ENCODE measurements at regions not wholly inside any gene's neighbourhood (a gene's known extent, or its start where the extent isn't known, plus 50 kb on each side); places are given as distances from the start of the nearest gene placed in this dataset.

DNA sequence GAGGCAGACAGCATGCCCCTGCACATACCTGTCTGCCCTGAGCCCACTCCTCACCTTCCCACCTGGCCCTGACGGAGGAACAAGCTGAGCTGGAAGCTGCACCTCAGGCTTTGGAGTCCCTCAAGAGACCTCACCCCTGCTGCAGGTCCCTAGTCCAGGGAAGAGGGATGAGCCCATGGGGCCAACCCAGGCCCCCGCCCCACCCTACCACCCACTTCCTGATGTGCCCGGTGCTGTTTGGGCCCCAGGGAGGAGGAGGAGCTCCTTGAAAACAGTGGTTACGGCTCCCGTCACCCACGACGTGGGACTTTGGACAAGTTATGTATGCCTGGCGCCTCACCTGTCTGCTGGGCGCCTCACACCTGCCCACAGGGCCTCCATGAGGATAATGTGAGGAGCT lies 250.2 kb downstream of the NPHP4 start:
- TF ChIP-seq, protein P1, sequence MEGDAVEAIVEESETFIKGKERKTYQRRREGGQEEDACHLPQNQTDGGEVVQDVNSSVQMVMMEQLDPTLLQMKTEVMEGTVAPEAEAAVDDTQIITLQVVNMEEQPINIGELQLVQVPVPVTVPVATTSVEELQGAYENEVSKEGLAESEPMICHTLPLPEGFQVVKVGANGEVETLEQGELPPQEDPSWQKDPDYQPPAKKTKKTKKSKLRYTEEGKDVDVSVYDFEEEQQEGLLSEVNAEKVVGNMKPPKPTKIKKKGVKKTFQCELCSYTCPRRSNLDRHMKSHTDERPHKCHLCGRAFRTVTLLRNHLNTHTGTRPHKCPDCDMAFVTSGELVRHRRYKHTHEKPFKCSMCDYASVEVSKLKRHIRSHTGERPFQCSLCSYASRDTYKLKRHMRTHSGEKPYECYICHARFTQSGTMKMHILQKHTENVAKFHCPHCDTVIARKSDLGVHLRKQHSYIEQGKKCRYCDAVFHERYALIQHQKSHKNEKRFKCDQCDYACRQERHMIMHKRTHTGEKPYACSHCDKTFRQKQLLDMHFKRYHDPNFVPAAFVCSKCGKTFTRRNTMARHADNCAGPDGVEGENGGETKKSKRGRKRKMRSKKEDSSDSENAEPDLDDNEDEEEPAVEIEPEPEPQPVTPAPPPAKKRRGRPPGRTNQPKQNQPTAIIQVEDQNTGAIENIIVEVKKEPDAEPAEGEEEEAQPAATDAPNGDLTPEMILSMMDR (IDR thresholded peaks at IDR 0.05) = no peak
- TF ChIP-seq POLR2A (IDR thresholded peaks at IDR 0.05) = no peak
- intact Hi-C loops (cut with DNase I; ENCODE audit: low total_unique reads) = no loop called here
- no peak for DNase-seq (ENCODE audit: low spot score in 2 of 2)
- WGBS, 2 donors = 39 to 66% methylated on average over 8 to 9 of the region's 9 CpGs
- no peak overlapping the region for H3K4me3 ChIP-seq (ENCODE audit: low read depth, poor library complexity, severe bottlenecking)

DNA sequence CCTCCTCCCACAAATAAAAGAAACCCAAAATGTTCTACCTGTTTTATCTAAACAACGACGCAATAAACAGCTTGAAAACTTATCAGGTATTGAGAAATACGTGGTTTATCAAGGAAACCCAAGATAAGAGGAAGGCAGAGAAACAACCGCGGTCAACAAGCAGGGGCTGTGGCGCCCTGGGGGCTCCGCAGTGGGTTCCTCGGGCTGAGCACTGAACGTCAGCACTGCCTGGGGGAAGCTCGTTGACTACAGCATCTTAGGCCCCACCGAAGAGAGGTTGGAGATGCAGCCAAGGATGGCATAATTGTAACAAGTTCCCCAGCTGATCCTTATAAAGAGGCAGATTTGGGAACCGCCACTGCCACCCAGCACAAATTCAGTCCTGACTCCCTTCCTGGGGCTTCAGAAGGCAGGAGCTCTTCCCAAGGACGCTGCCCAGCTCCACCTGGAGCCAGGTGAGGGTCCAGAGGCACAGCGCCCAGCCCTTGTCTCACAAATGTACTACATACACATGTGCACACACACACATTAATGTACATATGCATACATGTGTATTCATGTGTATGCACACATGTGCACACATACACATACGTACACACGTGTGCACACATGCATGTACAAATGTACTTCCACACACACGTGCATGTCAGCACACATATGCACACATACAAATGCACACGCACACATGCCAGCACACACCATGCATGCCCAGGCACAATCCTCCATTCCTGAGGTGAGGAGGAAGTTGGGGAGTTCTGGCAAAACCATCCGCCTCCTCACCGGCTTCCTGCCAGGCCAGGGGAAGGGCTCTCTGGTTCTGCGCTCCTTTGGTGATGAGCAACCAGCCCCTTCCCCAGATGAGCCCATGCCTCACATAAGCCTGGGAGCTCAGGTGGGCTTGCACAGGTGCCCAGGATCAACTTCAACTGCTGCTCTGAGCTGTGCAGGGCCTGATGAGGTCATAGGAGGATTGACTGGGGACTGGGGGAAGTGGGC lies 251.1 kb downstream of the NPHP4 start:
- no peak for TF ChIP-seq POLR2A (IDR thresholded peaks at IDR 0.05)
- TF ChIP-seq, protein P1 (IDR thresholded peaks at IDR 0.05) = no peak
- WGBS, 2 donors = 67 to 68% methylated on average over 21 of the region's 21 CpGs
- no peak for DNase-seq (ENCODE audit: low spot score in 2 of 2)
- no peak overlapping the region for H3K4me3 ChIP-seq (ENCODE audit: low read depth, poor library complexity, severe bottlenecking)
- intact Hi-C loops (cut with DNase I; ENCODE audit: low total_unique reads) = no loop called here

DNA sequence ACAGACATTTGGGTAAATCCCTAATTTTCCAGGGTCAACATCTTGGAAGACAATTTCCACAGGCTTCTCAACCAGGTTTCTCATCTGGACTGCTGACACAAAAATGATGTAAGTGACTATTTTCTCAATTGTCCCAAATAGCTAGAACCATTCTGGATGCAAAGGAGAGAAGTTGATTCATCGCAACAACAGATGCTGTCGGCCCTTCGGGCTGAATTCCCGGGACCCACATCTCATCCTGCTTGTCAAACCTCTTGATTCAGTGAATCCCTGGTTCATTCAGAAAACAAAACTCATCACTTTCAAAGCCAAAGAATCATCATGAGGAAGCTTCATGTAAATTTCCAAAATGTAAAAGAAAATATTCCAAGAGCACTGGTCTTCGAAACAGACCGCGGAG lies 251.8 kb downstream of the NPHP4 start:
- TF ChIP-seq, protein P1 (IDR thresholded peaks at IDR 0.05) = no peak
- no peak for TF ChIP-seq POLR2A (IDR thresholded peaks at IDR 0.05)
- DNase-seq (ENCODE audit: low spot score in 2 of 2) = no peak
- intact Hi-C loops (cut with DNase I; ENCODE audit: low total_unique reads) = no loop called here
- 90% methylated on average over 7 of the region's 7 CpGs for WGBS, 2 donors
- no peak overlapping the region for H3K4me3 ChIP-seq (ENCODE audit: low read depth, poor library complexity, severe bottlenecking)

DNA sequence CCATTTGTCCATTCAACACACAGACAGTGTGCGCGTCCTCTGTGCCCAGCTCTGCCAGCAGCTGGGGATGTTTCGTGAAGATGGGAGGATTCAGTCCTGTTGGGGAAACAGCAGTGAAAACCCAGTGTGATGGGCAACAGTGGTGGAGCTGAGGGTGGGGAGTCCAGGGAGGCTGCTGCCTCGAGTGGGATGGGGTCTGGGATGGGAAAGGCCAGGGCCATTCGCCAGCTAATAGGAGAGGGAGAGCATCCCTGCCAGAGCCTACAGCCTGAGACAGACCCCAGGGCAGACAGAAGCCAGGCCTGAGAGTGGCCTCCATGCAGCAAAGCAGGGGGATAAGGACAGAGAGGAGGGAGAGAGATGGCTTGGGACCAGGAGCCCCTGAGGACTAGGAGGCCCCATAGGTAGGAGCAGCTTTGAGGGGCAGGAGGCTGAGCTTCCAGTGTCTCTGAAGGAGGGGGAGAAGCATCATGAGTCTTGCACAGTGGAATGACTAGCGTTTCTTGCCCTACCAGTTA lies 252.6 kb downstream of the NPHP4 start:
- peak in 1 of 2 donors; percentile 63 for DNase-seq (ENCODE audit: low spot score in 2 of 2)
- TF ChIP-seq, protein P1 (IDR thresholded peaks at IDR 0.05) = no peak
- no peak for TF ChIP-seq POLR2A (IDR thresholded peaks at IDR 0.05)
- intact Hi-C loops (cut with DNase I; ENCODE audit: low total_unique reads) = no loop called here
- H3K4me3 ChIP-seq (ENCODE audit: low read depth, poor library complexity, severe bottlenecking) = no peak overlapping the region
- 68 to 71% methylated on average over 6 of the region's 6 CpGs for WGBS, 2 donors

DNA sequence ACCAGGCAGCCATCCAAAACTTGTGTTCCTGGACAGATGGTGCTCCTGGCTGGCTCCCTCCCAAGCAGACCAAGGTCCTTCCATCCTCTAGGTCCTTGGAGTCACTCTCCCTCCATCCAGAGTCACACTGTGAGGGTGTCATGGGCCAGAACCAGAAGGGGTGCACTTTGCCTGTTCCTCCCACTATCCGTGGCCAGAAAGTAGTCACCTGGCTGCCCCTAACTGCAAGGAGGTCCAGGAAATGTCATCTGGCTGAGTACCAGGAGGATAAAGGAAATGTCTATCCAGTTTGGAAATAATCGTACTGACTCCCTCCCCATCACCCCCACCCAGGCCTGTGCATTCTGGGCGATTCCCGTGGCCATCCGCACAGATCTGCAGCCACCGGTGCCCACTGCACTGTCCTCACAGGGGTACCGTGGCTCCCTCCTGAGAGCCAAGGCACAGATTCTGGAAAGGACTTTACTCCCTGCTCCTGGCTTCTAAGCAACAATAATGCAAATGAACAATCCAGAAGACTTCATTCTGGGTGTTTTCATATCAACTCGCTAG lies 253.2 kb downstream of the NPHP4 start:
- intact Hi-C loops (cut with DNase I; ENCODE audit: low total_unique reads) = no loop called here
- H3K4me3 ChIP-seq (ENCODE audit: low read depth, poor library complexity, severe bottlenecking) = no peak overlapping the region
- 75 to 88% methylated on average over 8 of the region's 8 CpGs for WGBS, 2 donors
- DNase-seq (ENCODE audit: low spot score in 2 of 2) = peak in 1 of 2 donors; percentile 60
- no peak for TF ChIP-seq POLR2A (IDR thresholded peaks at IDR 0.05)
- TF ChIP-seq, protein P1 (IDR thresholded peaks at IDR 0.05) = no peak

Measured in lower leg skin (tissue), 4 donors.